Gastrocnemius medialis (tissue), 4 donors: ENCODE measurements at regions not wholly inside any gene's neighbourhood (a gene's known extent, or its start where the extent isn't known, plus 50 kb on each side); places are given as distances from the start of the nearest gene placed in this dataset.

Experiments used
- ATAC-seq, 2 donors: fragments of 150-250 bp; one replicate each; pipeline ENCODE4 v1.9.1; 2016
- DNase-seq, 2 donors: peaks; one replicate each; pipeline ENCODE4 v3.0.0-alpha.2; 2019
- H3K27ac ChIP-seq, 4 donors: fragments of 200-600 bp; sonication (generic); 1 replicate in 1 of 4; 2 replicates in 3 of 4; pipeline ENCODE4 v1.5.1; 2016 to 2018; ENCODE audit warnings: mild to moderate bottlenecking in 2 of 4, moderate library complexity in 1 of 4
- H3K27me3 ChIP-seq, 3 donors: fragments of 200-600 bp; sonication (generic) in 2 of 3; 1 replicate in 1 of 3; 2 replicates in 2 of 3; pipeline versions ENCODE4 v1.5.1 to v1.6.0; 2016 to 2019; ENCODE audit warnings: mild to moderate bottlenecking in 1 of 3, moderate library complexity in 1 of 3
- H3K36me3 ChIP-seq, 2 donors: fragments of 200-600 bp; sonication (generic) in 1 of 2; one replicate each; pipeline ENCODE4 v1.5.1; 2017 to 2018
- H3K4me1 ChIP-seq, 2 donors: fragments of 200-600 bp; sonication (generic) in 1 of 2; one replicate each; pipeline ENCODE4 v1.5.1; 2016 to 2017; ENCODE audit warnings: mild to moderate bottlenecking in 2 of 2
- H3K4me3 ChIP-seq, 4 donors: fragments of 200-600 bp; sonication (generic) in 3 of 4; 1 replicate in 1 of 4; 2 replicates in 3 of 4; pipeline ENCODE4 v1.5.1; 2016 to 2019; ENCODE audit warnings: mild to moderate bottlenecking in 2 of 4
- H3K9me3 ChIP-seq, 3 donors: fragments of 200-600 bp; sonication (generic) in 2 of 3; 1 replicate in 1 of 3; 2 replicates in 2 of 3; pipeline ENCODE4 v1.5.1; 2016 to 2019
- CTCF ChIP-seq, 5 experiments: fragments of 450-650 bp in 3 of 5; fragments of 200-600 bp in 2 of 5; sonication (generic) in 2 of 5; IDR thresholded peaks in 4 of 5; conservative IDR thresholded peaks in 1 of 5; 1 replicate in 4 of 5; 2 replicates in 1 of 5; pipeline ENCODE4 v1.5.1; 2016 to 2019; ENCODE audit warnings: antibody characterized with exemption in 5 of 5, mild to moderate bottlenecking in 3 of 5, moderate library complexity in 3 of 5
- POLR2A ChIP-seq, 2 donors: fragments of 450-650 bp; IDR thresholded peaks; one replicate each; pipeline ENCODE4 v1.6.1; 2017; ENCODE audit warnings: antibody characterized with exemption in 2 of 2, mild to moderate bottlenecking in 2 of 2, moderate library complexity in 2 of 2
- in situ Hi-C, 4 donors: fragments of 200-750 bp; cut with MboI; loops; one replicate each; pipeline versions ENCODE4 v1.15.0 to v1.8.0; 2017; ENCODE audit warnings: low sequenced_read_pairs in 4 of 4
- intact Hi-C: fragments of 100-400 bp; cut with DNase I; formaldehyde crosslinking; loops from one replicate; pipeline ENCODE4 v1.15.1; 2023; ENCODE audit warnings: low total_unique reads

GRCh38 chr2:16475586-16475985 is 190.0 kb downstream of the CYRIA start:
- no peaks in the 10 kb centered on the region for H3K36me3 ChIP-seq
- H3K4me3 ChIP-seq: no peak overlapping the region
- DNase-seq: no peak
- H3K9me3 ChIP-seq: no peaks in the 10 kb centered on the region
- intact Hi-C loops: no loop called here
- no peak for ATAC-seq
- in situ Hi-C loops: loop anchor here in 1 of 4 donors (25.0 kb wide), 1 partner anchor 538 kb away; the partner anchor contains the start of gene MYCN
- TF ChIP-seq CTCF (IDR thresholded peaks at IDR 0.05 in 4 of 5, conservative IDR thresholded peaks at IDR 0.05 in 1 of 5) (no peak), POLR2A (IDR thresholded peaks at IDR 0.05) (no peak)
- H3K27me3 ChIP-seq: no peaks in the 10 kb centered on the region
- no peaks in the 10 kb centered on the region for H3K4me1 ChIP-seq
- no peak overlapping the region for H3K27ac ChIP-seq

- intact Hi-C loops: no loop called here
- no peak for DNase-seq
- H3K36me3 ChIP-seq: no peaks in the 10 kb centered on the region
- TF ChIP-seq POLR2A (IDR thresholded peaks at IDR 0.05) (no peak), CTCF (IDR thresholded peaks at IDR 0.05 in 4 of 5, conservative IDR thresholded peaks at IDR 0.05 in 1 of 5) (no peak)
- H3K27me3 ChIP-seq: no peaks in the 10 kb centered on the region
- no peaks in the 10 kb centered on the region for H3K4me1 ChIP-seq
- ATAC-seq: no peak
- H3K27ac ChIP-seq: no peak overlapping the region
- H3K9me3 ChIP-seq: no peaks in the 10 kb centered on the region
- in situ Hi-C loops: no loop called here
- no peak overlapping the region for H3K4me3 ChIP-seq
These were observed 192.1 kb downstream of the CYRIA start for GRCh38 chr2:16473575-16473974.

GRCh38 chr2:16470936-16471490 is 194.6 kb downstream of the CYRIA start:
- H3K36me3 ChIP-seq: no peaks in the 10 kb centered on the region
- H3K4me3 ChIP-seq: no peak overlapping the region
- DNase-seq (no peak), ATAC-seq (no peak)
- no peak overlapping the region for H3K27ac ChIP-seq
- H3K9me3 ChIP-seq: no peaks in the 10 kb centered on the region
- intact Hi-C loops: no loop called here
- in situ Hi-C loops: no loop called here
- H3K27me3 ChIP-seq: no peaks in the 10 kb centered on the region
- H3K4me1 ChIP-seq: no peaks in the 10 kb centered on the region
- TF ChIP-seq POLR2A (IDR thresholded peaks at IDR 0.05): no peak
- TF ChIP-seq CTCF (IDR thresholded peaks at IDR 0.05 in 4 of 5, conservative IDR thresholded peaks at IDR 0.05 in 1 of 5): no peak

GRCh38 chr2:16466821-16467151 is 198.8 kb downstream of the CYRIA start:
- intact Hi-C loops: no loop called here
- H3K4me1 ChIP-seq: no peaks in the 10 kb centered on the region
- no peaks in the 10 kb centered on the region for H3K27me3 ChIP-seq
- TF ChIP-seq CTCF (IDR thresholded peaks at IDR 0.05 in 4 of 5, conservative IDR thresholded peaks at IDR 0.05 in 1 of 5) (no peak), POLR2A (IDR thresholded peaks at IDR 0.05) (no peak)
- DNase-seq (no peak), ATAC-seq (no peak)
- no peaks in the 10 kb centered on the region for H3K36me3 ChIP-seq
- no peaks in the 10 kb centered on the region for H3K9me3 ChIP-seq
- in situ Hi-C loops: no loop called here
- no peak overlapping the region for H3K4me3 ChIP-seq
- H3K27ac ChIP-seq: no peak overlapping the region
